ENCODE measurements at regions not wholly inside any gene's neighbourhood (a gene's known extent, or its start where the extent isn't known, plus 50 kb on each side); places are given as distances from the start of the nearest gene placed in this dataset.
"Not testable (repeated sequence)": the region's sequence is repeated elsewhere in the genome, so short reads cannot be mapped to it uniquely, and the experiment has no call there.

- Mint-ChIP-seq H3K4me3 (no peak overlapping the region), H3K4me1 (ENCODE audit: low read depth) (no peaks in the 10 kb centered on the region), H3K9me3 (peaks cover 13% of the 10 kb centered on the region), H3K36me3 (ENCODE audit: insufficient read depth) (no peaks in the 10 kb centered on the region), H3K27me3 (ENCODE audit: low read depth) (no peaks in the 10 kb centered on the region)
- DNase-seq (no peak), ATAC-seq (peak in 1 of 2 donors; percentile 53)
These were observed 473.2 kb upstream of the TECRL start for GRCh38 chr4:64882311-64883086.

GRCh38 chr4:64880557-64880956 lies 471.3 kb upstream of the TECRL start:
- Mint-ChIP-seq H3K36me3 (ENCODE audit: insufficient read depth) (no peaks in the 10 kb centered on the region), H3K4me1 (ENCODE audit: low read depth) (no peaks in the 10 kb centered on the region), H3K4me3 (no peak overlapping the region), H3K9me3 (peaks cover 16% of the 10 kb centered on the region), H3K27me3 (ENCODE audit: low read depth) (no peaks in the 10 kb centered on the region)
- ATAC-seq: no peak
- DNase-seq: no peak

GRCh38 chr4:64876021-64876420 lies 466.8 kb upstream of the TECRL start:
- Mint-ChIP-seq H3K36me3 (ENCODE audit: insufficient read depth) (no peaks in the 10 kb centered on the region), H3K9me3 (peaks cover 20% of the 10 kb centered on the region), H3K4me1 (ENCODE audit: low read depth) (no peaks in the 10 kb centered on the region), H3K4me3 (no peak overlapping the region), H3K27me3 (ENCODE audit: low read depth) (no peaks in the 10 kb centered on the region)
- no peak for ATAC-seq
- DNase-seq: no peak

- Mint-ChIP-seq H3K4me3 (no peak overlapping the region), H3K9me3 (peaks cover 10% of the 10 kb centered on the region), H3K27me3 (ENCODE audit: low read depth) (no peaks in the 10 kb centered on the region), H3K4me1 (ENCODE audit: low read depth) (no peaks in the 10 kb centered on the region), H3K36me3 (ENCODE audit: insufficient read depth) (no peaks in the 10 kb centered on the region)
- ATAC-seq (no peak), DNase-seq (no peak)
These were observed 461.3 kb upstream of the TECRL start for GRCh38 chr4:64870558-64870957.

- H3K9me3 Mint-ChIP-seq: peaks cover 1% of the 10 kb centered on the region
- H3K4me3 Mint-ChIP-seq: no peak overlapping the region
- DNase-seq: no peak
- no peaks in the 10 kb centered on the region for H3K36me3 Mint-ChIP-seq (ENCODE audit: insufficient read depth)
- no peak for ATAC-seq
- H3K4me1 Mint-ChIP-seq (ENCODE audit: low read depth): no peaks in the 10 kb centered on the region
- no peaks in the 10 kb centered on the region for H3K27me3 Mint-ChIP-seq (ENCODE audit: low read depth)
These were observed 448.6 kb upstream of the TECRL start for GRCh38 chr4:64857815-64858214.

GRCh38 chr4:64857198-64857597 lies 447.9 kb upstream of the TECRL start:
- Mint-ChIP-seq H3K4me3 (no peak overlapping the region), H3K27me3 (ENCODE audit: low read depth) (no peaks in the 10 kb centered on the region), H3K9me3 (peaks cover 5% of the 10 kb centered on the region), H3K36me3 (ENCODE audit: insufficient read depth) (no peaks in the 10 kb centered on the region), H3K4me1 (ENCODE audit: low read depth) (no peaks in the 10 kb centered on the region)
- no peak for DNase-seq
- ATAC-seq: no peak

GRCh38 chr4:64846417-64846816 lies 437.2 kb upstream of the TECRL start:
- ATAC-seq: no peak
- no peaks in the 10 kb centered on the region for H3K9me3 Mint-ChIP-seq
- H3K4me3 Mint-ChIP-seq: no peak overlapping the region
- H3K27me3 Mint-ChIP-seq (ENCODE audit: low read depth): no peaks in the 10 kb centered on the region
- no peak for DNase-seq
- no peaks in the 10 kb centered on the region for H3K36me3 Mint-ChIP-seq (ENCODE audit: insufficient read depth)
- H3K4me1 Mint-ChIP-seq (ENCODE audit: low read depth): no peaks in the 10 kb centered on the region

GRCh38 chr4:64829749-64830148 lies 420.5 kb upstream of the TECRL start:
- Mint-ChIP-seq H3K27me3 (ENCODE audit: low read depth) (no peaks in the 10 kb centered on the region), H3K36me3 (ENCODE audit: insufficient read depth) (no peaks in the 10 kb centered on the region), H3K9me3 (peaks cover 9% of the 10 kb centered on the region), H3K4me3 (no peak overlapping the region), H3K4me1 (ENCODE audit: low read depth) (no peaks in the 10 kb centered on the region)
- no peak for ATAC-seq
- no peak for DNase-seq

GRCh38 chr4:64824591-64824990 lies 415.3 kb upstream of the TECRL start:
- DNase-seq (no peak), ATAC-seq (no peak)
- no peaks in the 10 kb centered on the region for H3K36me3 Mint-ChIP-seq (ENCODE audit: insufficient read depth)
- no peak overlapping the region for H3K4me3 Mint-ChIP-seq
- no peaks in the 10 kb centered on the region for H3K27me3 Mint-ChIP-seq (ENCODE audit: low read depth)
- peaks cover 9% of the 10 kb centered on the region for H3K9me3 Mint-ChIP-seq
- H3K4me1 Mint-ChIP-seq (ENCODE audit: low read depth): no peaks in the 10 kb centered on the region

GRCh38 chr4:64822405-64822804 lies 413.2 kb upstream of the TECRL start:
- H3K36me3 Mint-ChIP-seq (ENCODE audit: insufficient read depth): no peaks in the 10 kb centered on the region
- no peaks in the 10 kb centered on the region for H3K4me1 Mint-ChIP-seq (ENCODE audit: low read depth)
- ATAC-seq: no peak
- DNase-seq: no peak
- H3K9me3 Mint-ChIP-seq: peaks cover 16% of the 10 kb centered on the region
- no peak overlapping the region for H3K4me3 Mint-ChIP-seq
- no peaks in the 10 kb centered on the region for H3K27me3 Mint-ChIP-seq (ENCODE audit: low read depth)

GRCh38 chr4:64821219-64821976 lies 412.1 kb upstream of the TECRL start:
- no peak overlapping the region for H3K4me3 Mint-ChIP-seq
- H3K4me1 Mint-ChIP-seq (ENCODE audit: low read depth): no peaks in the 10 kb centered on the region
- no peak for DNase-seq
- H3K27me3 Mint-ChIP-seq (ENCODE audit: low read depth): no peaks in the 10 kb centered on the region
- no peaks in the 10 kb centered on the region for H3K36me3 Mint-ChIP-seq (ENCODE audit: insufficient read depth)
- no peak for ATAC-seq
- peaks cover 16% of the 10 kb centered on the region for H3K9me3 Mint-ChIP-seq

GRCh38 chr4:64814616-64815015 lies 405.4 kb upstream of the TECRL start:
- no peaks in the 10 kb centered on the region for H3K4me1 Mint-ChIP-seq (ENCODE audit: low read depth)
- no peaks in the 10 kb centered on the region for H3K36me3 Mint-ChIP-seq (ENCODE audit: insufficient read depth)
- no peaks in the 10 kb centered on the region for H3K27me3 Mint-ChIP-seq (ENCODE audit: low read depth)
- H3K4me3 Mint-ChIP-seq: no peak overlapping the region
- DNase-seq: no peak
- ATAC-seq: no peak
- H3K9me3 Mint-ChIP-seq: peaks cover 21% of the 10 kb centered on the region

- no peaks in the 10 kb centered on the region for H3K4me1 Mint-ChIP-seq (ENCODE audit: low read depth)
- no peaks in the 10 kb centered on the region for H3K27me3 Mint-ChIP-seq (ENCODE audit: low read depth)
These were observed 398.6 kb upstream of the TECRL start for GRCh38 chr4:64807821-64808220.

GRCh38 chr4:64799751-64800150 lies 390.5 kb upstream of the TECRL start:
- H3K36me3 Mint-ChIP-seq (ENCODE audit: insufficient read depth): no peaks in the 10 kb centered on the region
- ATAC-seq (no peak), DNase-seq (no peak)
- no peak overlapping the region for H3K4me3 Mint-ChIP-seq
- no peaks in the 10 kb centered on the region for H3K27me3 Mint-ChIP-seq (ENCODE audit: low read depth)
- no peaks in the 10 kb centered on the region for H3K4me1 Mint-ChIP-seq (ENCODE audit: low read depth)
- H3K9me3 Mint-ChIP-seq: peaks cover 26% of the 10 kb centered on the region

More at GRCh38 chr4:64807821-64808220, 398.6 kb upstream of the TECRL start:
- Mint-ChIP-seq H3K36me3 (ENCODE audit: insufficient read depth) (no peaks in the 10 kb centered on the region), H3K9me3 (peaks cover 26% of the 10 kb centered on the region), H3K4me3 (no peak overlapping the region)
- DNase-seq (no peak), ATAC-seq (no peak)

- not testable (repeated sequence) for H3K27me3 Mint-ChIP-seq (ENCODE audit: low read depth); DNase-seq; ATAC-seq; H3K4me1 Mint-ChIP-seq (ENCODE audit: low read depth); H3K4me3 Mint-ChIP-seq; H3K36me3 Mint-ChIP-seq (ENCODE audit: insufficient read depth)
- H3K9me3 Mint-ChIP-seq: peaks cover 21% of the 10 kb centered on the region
These were observed 389.6 kb upstream of the TECRL start for GRCh38 chr4:64798828-64799227.

Data from activated T-cell treated with anti-CD3 and anti-CD28 coated beads, Interleukin-2, amount 50 U/mL, for 4 hours (primary cell).